T-helper 2 cell treated with Interferon-gamma antibody and Interleukin-4, amounts not matched to agents 5 μg/mL and 100 μg/mL, for 36 hours (primary cell): ENCODE measurements at regions not wholly inside any gene's neighbourhood (a gene's known extent, or its start where the extent isn't known, plus 50 kb on each side); places are given as distances from the start of the nearest gene placed in this dataset.
A peak's percentile ranks its signal among the peaks of the same experiment; 100 is the strongest.

Experiments
- DNase-seq: peaks from one replicate; pipeline ENCODE4 v3.0.0; 2021; ENCODE audit warnings: low spot score
- H3K27ac Mint-ChIP-seq: one replicate; pipeline ENCODE4 v1.8.0; 2021; ENCODE audit warnings: mild to moderate bottlenecking, mixed read lengths
- H3K27me3 Mint-ChIP-seq: one replicate; pipeline ENCODE4 v1.8.0; 2021; ENCODE audit warnings: low read depth, mixed read lengths
- H3K36me3 Mint-ChIP-seq: one replicate; pipeline ENCODE4 v1.8.0; 2021; ENCODE audit warnings: low read depth, mixed read lengths
- H3K4me1 Mint-ChIP-seq: one replicate; pipeline ENCODE4 v1.8.0; 2021; ENCODE audit warnings: low read depth, mixed read lengths
- H3K4me3 Mint-ChIP-seq: one replicate; pipeline ENCODE4 v1.8.0; 2022; ENCODE audit warnings: mild to moderate bottlenecking, moderate library complexity, mixed read lengths
- H3K9me3 Mint-ChIP-seq: one replicate; pipeline ENCODE4 v1.8.0; 2021; ENCODE audit warnings: mixed read lengths

GRCh38 chrX:40424259-40424658, 156.5 kb upstream of the ATP6AP2 start:
- Mint-ChIP-seq H3K27me3 (no peaks in the 10 kb centered on the region), H3K9me3 (no peaks in the 10 kb centered on the region), H3K36me3 (no peaks in the 10 kb centered on the region)

GRCh38 chrX:40423299-40423698, 157.5 kb upstream of the ATP6AP2 start:
- Mint-ChIP-seq H3K9me3 (no peaks in the 10 kb centered on the region), H3K27ac (no peak overlapping the region), H3K27me3 (no peaks in the 10 kb centered on the region), H3K4me1 (peaks cover 18% of the 10 kb centered on the region), H3K4me3 (no peak overlapping the region), H3K36me3 (no peaks in the 10 kb centered on the region)
- no peak for DNase-seq

More at GRCh38 chrX:40424259-40424658, 156.5 kb upstream of the ATP6AP2 start:
- H3K27ac Mint-ChIP-seq, result no peak overlapping the region
- no peak overlapping the region for H3K4me3 Mint-ChIP-seq
- peaks cover 12% of the 10 kb centered on the region for H3K4me1 Mint-ChIP-seq
- no peak for DNase-seq

- Mint-ChIP-seq H3K27ac (no peak overlapping the region), H3K4me3 (no peak overlapping the region), H3K4me1 (peaks cover 21% of the 10 kb centered on the region), H3K36me3 (no peaks in the 10 kb centered on the region), H3K9me3 (no peaks in the 10 kb centered on the region), H3K27me3 (no peaks in the 10 kb centered on the region)
- no peak for DNase-seq
Observed at GRCh38 chrX:40422021-40422420, 158.7 kb upstream of the ATP6AP2 start.

- no peak overlapping the region for H3K4me3 Mint-ChIP-seq
- peaks cover 21% of the 10 kb centered on the region for H3K4me1 Mint-ChIP-seq
- no peaks in the 10 kb centered on the region for H3K9me3 Mint-ChIP-seq
- DNase-seq, result peak; percentile 7
- H3K27ac Mint-ChIP-seq, result no peak overlapping the region
- no peaks in the 10 kb centered on the region for H3K27me3 Mint-ChIP-seq
- H3K36me3 Mint-ChIP-seq, result no peaks in the 10 kb centered on the region
Observed at GRCh38 chrX:40420899-40421729, 159.7 kb upstream of the ATP6AP2 start.

GRCh38 chrX:40418813-40419195, 162.0 kb upstream of the ATP6AP2 start:
- H3K4me1 Mint-ChIP-seq, result peaks cover 21% of the 10 kb centered on the region
- DNase-seq, result peak; percentile 21
- H3K27ac Mint-ChIP-seq, result no peak overlapping the region
- no peaks in the 10 kb centered on the region for H3K9me3 Mint-ChIP-seq
- H3K4me3 Mint-ChIP-seq, result no peak overlapping the region
- H3K27me3 Mint-ChIP-seq, result no peaks in the 10 kb centered on the region
- no peaks in the 10 kb centered on the region for H3K36me3 Mint-ChIP-seq

GRCh38 chrX:40418146-40418812, 162.5 kb upstream of the ATP6AP2 start:
- DNase-seq, result peak; percentile 4
- no peaks in the 10 kb centered on the region for H3K9me3 Mint-ChIP-seq
- H3K27me3 Mint-ChIP-seq, result no peaks in the 10 kb centered on the region
- H3K27ac Mint-ChIP-seq, result no peak overlapping the region
- H3K4me1 Mint-ChIP-seq, result peaks cover 21% of the 10 kb centered on the region
- no peaks in the 10 kb centered on the region for H3K36me3 Mint-ChIP-seq
- H3K4me3 Mint-ChIP-seq, result no peak overlapping the region

- Mint-ChIP-seq H3K36me3 (no peaks in the 10 kb centered on the region), H3K27me3 (no peaks in the 10 kb centered on the region), H3K4me1 (peaks cover 17% of the 10 kb centered on the region), H3K4me3 (no peak overlapping the region), H3K9me3 (no peaks in the 10 kb centered on the region), H3K27ac (no peak overlapping the region)
- DNase-seq, result no peak
Observed at GRCh38 chrX:40415675-40416074, 165.1 kb upstream of the ATP6AP2 start.

GRCh38 chrX:40414335-40414734, 166.4 kb upstream of the ATP6AP2 start:
- Mint-ChIP-seq H3K4me3 (no peak overlapping the region), H3K4me1 (peaks cover 10% of the 10 kb centered on the region), H3K27ac (no peak overlapping the region), H3K27me3 (no peaks in the 10 kb centered on the region), H3K36me3 (no peaks in the 10 kb centered on the region), H3K9me3 (no peaks in the 10 kb centered on the region)
- no peak for DNase-seq

- no peaks in the 10 kb centered on the region for H3K36me3 Mint-ChIP-seq
- H3K27ac Mint-ChIP-seq, result no peak overlapping the region
- no peaks in the 10 kb centered on the region for H3K27me3 Mint-ChIP-seq
- no peaks in the 10 kb centered on the region for H3K4me1 Mint-ChIP-seq
- H3K4me3 Mint-ChIP-seq, result no peak overlapping the region
- no peak for DNase-seq
- peaks cover 5% of the 10 kb centered on the region for H3K9me3 Mint-ChIP-seq
Observed at GRCh38 chrX:40411340-40412111, 169.2 kb upstream of the ATP6AP2 start.

- no peak overlapping the region for H3K4me3 Mint-ChIP-seq
- no peaks in the 10 kb centered on the region for H3K27me3 Mint-ChIP-seq
- no peaks in the 10 kb centered on the region for H3K36me3 Mint-ChIP-seq
- H3K4me1 Mint-ChIP-seq, result no peaks in the 10 kb centered on the region
- H3K9me3 Mint-ChIP-seq, result peaks cover 5% of the 10 kb centered on the region
- H3K27ac Mint-ChIP-seq, result no peak overlapping the region
- DNase-seq, result no peak
Observed at GRCh38 chrX:40410859-40411258, 169.9 kb upstream of the ATP6AP2 start.

- DNase-seq, result no peak
- Mint-ChIP-seq H3K9me3 (peaks cover 5% of the 10 kb centered on the region), H3K4me3 (no peak overlapping the region), H3K4me1 (no peaks in the 10 kb centered on the region), H3K27me3 (no peaks in the 10 kb centered on the region), H3K36me3 (no peaks in the 10 kb centered on the region), H3K27ac (no peak overlapping the region)
Observed at GRCh38 chrX:40406330-40406859, 174.4 kb upstream of the ATP6AP2 start.

- DNase-seq, result no peak
- Mint-ChIP-seq H3K36me3 (no peaks in the 10 kb centered on the region), H3K4me3 (no peak overlapping the region), H3K9me3 (peaks cover 5% of the 10 kb centered on the region), H3K27ac (no peak overlapping the region), H3K4me1 (no peaks in the 10 kb centered on the region), H3K27me3 (no peaks in the 10 kb centered on the region)
Observed at GRCh38 chrX:40405399-40405798, 175.4 kb upstream of the ATP6AP2 start.

- Mint-ChIP-seq H3K4me3 (no peak overlapping the region), H3K9me3 (peaks cover 5% of the 10 kb centered on the region), H3K27ac (no peak overlapping the region), H3K36me3 (no peaks in the 10 kb centered on the region), H3K27me3 (no peaks in the 10 kb centered on the region), H3K4me1 (no peaks in the 10 kb centered on the region)
- no peak for DNase-seq
Observed at GRCh38 chrX:40403757-40404156, 177.0 kb upstream of the ATP6AP2 start.
